Stomach (tissue), 4 donors: ENCODE measurements at regions not wholly inside any gene's neighbourhood (a gene's known extent, or its start where the extent isn't known, plus 50 kb on each side); places are given as distances from the start of the nearest gene placed in this dataset.

Source experiments
- EP300 ChIP-seq: sonication (generic); formaldehyde crosslinking; IDR thresholded peaks from one replicate; pipeline ENCODE4 v1.6.1; 2017; ENCODE audit warnings: antibody characterized with exemption
- POLR2A ChIP-seq, 4 donors: fragments of 450-650 bp; IDR thresholded peaks; one replicate each; pipeline ENCODE4 v1.6.1; 2016; ENCODE audit warnings: antibody characterized with exemption in 4 of 4, control low read depth in 2 of 4, mild to moderate bottlenecking in 1 of 4, moderate library complexity in 1 of 4
- TF ChIP-seq, protein P1 (sequence below), 7 experiments: fragments of 450-650 bp in 4 of 7; fragments of 200-600 bp in 3 of 7; sonication (generic) in 3 of 7; IDR thresholded peaks; one replicate each; pipeline ENCODE4 v1.5.1; 2016 to 2019; ENCODE audit warnings: antibody characterized with exemption in 7 of 7, control low read depth in 2 of 7, mild to moderate bottlenecking in 1 of 7

DNA sequence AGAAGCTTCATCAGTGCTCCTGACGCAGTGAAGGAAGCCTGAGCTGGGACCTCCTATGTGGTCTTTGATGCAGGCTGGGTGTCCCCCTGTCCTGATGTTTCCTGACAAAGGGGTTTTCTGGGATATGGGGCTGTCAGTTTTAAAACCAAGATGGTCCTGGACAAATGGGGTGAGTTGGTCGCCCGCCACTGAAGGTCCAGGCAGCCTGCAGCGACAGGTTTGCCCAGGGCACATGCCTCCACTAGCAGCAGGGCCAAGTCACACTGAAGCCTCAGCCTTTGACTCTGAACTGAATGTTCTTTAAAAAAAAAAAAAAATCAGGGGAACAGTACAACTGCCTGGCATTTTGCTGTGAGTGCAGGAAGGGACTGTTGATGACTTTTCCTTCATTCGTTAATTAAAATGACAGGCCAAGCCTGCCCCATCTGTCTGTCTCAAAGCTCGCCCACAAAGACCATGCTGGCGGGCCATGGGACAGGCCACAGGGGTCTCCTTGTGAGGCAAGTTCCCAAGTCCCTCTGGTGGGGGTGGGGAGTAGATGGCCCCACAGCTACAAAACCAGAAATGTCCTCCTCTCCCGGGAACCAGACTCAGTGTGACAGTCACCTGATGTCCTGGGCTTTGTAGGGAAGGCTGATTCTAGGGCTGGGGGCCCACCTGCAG lies 274.8 kb downstream of the CTTN start:
- TF ChIP-seq, protein P1, sequence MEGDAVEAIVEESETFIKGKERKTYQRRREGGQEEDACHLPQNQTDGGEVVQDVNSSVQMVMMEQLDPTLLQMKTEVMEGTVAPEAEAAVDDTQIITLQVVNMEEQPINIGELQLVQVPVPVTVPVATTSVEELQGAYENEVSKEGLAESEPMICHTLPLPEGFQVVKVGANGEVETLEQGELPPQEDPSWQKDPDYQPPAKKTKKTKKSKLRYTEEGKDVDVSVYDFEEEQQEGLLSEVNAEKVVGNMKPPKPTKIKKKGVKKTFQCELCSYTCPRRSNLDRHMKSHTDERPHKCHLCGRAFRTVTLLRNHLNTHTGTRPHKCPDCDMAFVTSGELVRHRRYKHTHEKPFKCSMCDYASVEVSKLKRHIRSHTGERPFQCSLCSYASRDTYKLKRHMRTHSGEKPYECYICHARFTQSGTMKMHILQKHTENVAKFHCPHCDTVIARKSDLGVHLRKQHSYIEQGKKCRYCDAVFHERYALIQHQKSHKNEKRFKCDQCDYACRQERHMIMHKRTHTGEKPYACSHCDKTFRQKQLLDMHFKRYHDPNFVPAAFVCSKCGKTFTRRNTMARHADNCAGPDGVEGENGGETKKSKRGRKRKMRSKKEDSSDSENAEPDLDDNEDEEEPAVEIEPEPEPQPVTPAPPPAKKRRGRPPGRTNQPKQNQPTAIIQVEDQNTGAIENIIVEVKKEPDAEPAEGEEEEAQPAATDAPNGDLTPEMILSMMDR (IDR thresholded peaks at IDR 0.05) = no peak
- TF ChIP-seq EP300 = no peak
- TF ChIP-seq POLR2A (IDR thresholded peaks at IDR 0.05) = no peak
